HG03097 (cell line): ENCODE measurements at regions not wholly inside any gene's neighbourhood (a gene's known extent, or its start where the extent isn't known, plus 50 kb on each side); places are given as distances from the start of the nearest gene placed in this dataset.

Experiments
- ATAC-seq: cut with Tn5 transposase; IDR thresholded peaks from one replicate; pipeline ENCODE4 v1.9.1; 2021; ENCODE audit not compliant: unreplicated experiment, low FRiP score

GRCh38 chr14:85310491-85311272 is 219.3 kb upstream of the FLRT2 start:
- no peak for ATAC-seq

- no peak for ATAC-seq
These were observed 216.3 kb upstream of the FLRT2 start for GRCh38 chr14:85313560-85314207.

- no peak for ATAC-seq
These were observed 214.7 kb upstream of the FLRT2 start for GRCh38 chr14:85315290-85315689.

- ATAC-seq = no peak
These were observed 214.1 kb upstream of the FLRT2 start for GRCh38 chr14:85315733-85316290.

GRCh38 chr14:85316701-85317410 is 213.1 kb upstream of the FLRT2 start:
- no peak for ATAC-seq

- no peak for ATAC-seq
These were observed 212.4 kb upstream of the FLRT2 start for GRCh38 chr14:85317491-85318021.

- ATAC-seq = no peak
These were observed 210.8 kb upstream of the FLRT2 start for GRCh38 chr14:85319101-85319500.

- ATAC-seq = no peak
These were observed 209.8 kb upstream of the FLRT2 start for GRCh38 chr14:85319998-85320630.

- no peak for ATAC-seq
These were observed 204.6 kb upstream of the FLRT2 start for GRCh38 chr14:85325134-85326017.

GRCh38 chr14:85332401-85332800 is 197.5 kb upstream of the FLRT2 start:
- ATAC-seq = no peak

GRCh38 chr14:85333313-85333712 is 196.6 kb upstream of the FLRT2 start:
- no peak for ATAC-seq

GRCh38 chr14:85333841-85334240 is 196.1 kb upstream of the FLRT2 start:
- no peak for ATAC-seq

GRCh38 chr14:85334316-85334715 is 195.6 kb upstream of the FLRT2 start:
- no peak for ATAC-seq

GRCh38 chr14:85336257-85336656 is 193.7 kb upstream of the FLRT2 start:
- ATAC-seq = no peak

- ATAC-seq = no peak
These were observed 193.1 kb upstream of the FLRT2 start for GRCh38 chr14:85336817-85337216.

GRCh38 chr14:85338895-85339294 is 191.0 kb upstream of the FLRT2 start:
- no peak for ATAC-seq

GRCh38 chr14:85342858-85343607 is 186.9 kb upstream of the FLRT2 start:
- no peak for ATAC-seq

- ATAC-seq = no peak
These were observed 185.8 kb upstream of the FLRT2 start for GRCh38 chr14:85344171-85344570.
